Left lung (tissue), 4 donors: ENCODE measurements at regions not wholly inside any gene's neighbourhood (a gene's known extent, or its start where the extent isn't known, plus 50 kb on each side); places are given as distances from the start of the nearest gene placed in this dataset.

Experiments
- ATAC-seq: fragments of 200-7000 bp; cut with Tn5 transposase; one replicate; pipeline ENCODE4 v1.9.1; 2020; ENCODE audit warnings: moderate library complexity
- DNase-seq, 4 donors: peaks; one replicate each; pipeline ENCODE4 v3.0.0-alpha.2; 2013 to 2020
- H3K27ac ChIP-seq, 2 donors: fragments of 200-600 bp; sonication (generic) in 1 of 2; one replicate each; pipeline versions ENCODE4 v1.5.0 to v1.8.0; 2020 to 2021
- H3K27me3 ChIP-seq, 2 donors: fragments of 200-600 bp; sonication (generic) in 1 of 2; one replicate each; pipeline versions ENCODE4 v1.5.0 to v1.8.0; 2020 to 2021
- H3K36me3 ChIP-seq, 2 donors: fragments of 200-600 bp; sonication (generic) in 1 of 2; one replicate each; pipeline versions ENCODE4 v1.5.0 to v1.8.0; 2020 to 2021
- H3K4me1 ChIP-seq, 2 donors: fragments of 200-600 bp; one replicate each; pipeline ENCODE4 v1.8.0; 2021
- H3K4me3 ChIP-seq, 2 donors: fragments of 200-600 bp; sonication (generic) in 1 of 2; one replicate each; pipeline versions ENCODE4 v1.5.0 to v1.8.0; 2020 to 2021; ENCODE audit warnings: mild to moderate bottlenecking in 1 of 2
- H3K9me3 ChIP-seq, 2 donors: fragments of 200-600 bp; sonication (generic) in 1 of 2; one replicate each; pipeline versions ENCODE4 v1.5.0 to v1.8.0; 2020 to 2021
- CTCF ChIP-seq, 2 donors: fragments of 200-600 bp; sonication (generic) in 1 of 2; IDR thresholded peaks; one replicate each; pipeline versions ENCODE4 v1.5.0 to v1.8.0; 2021; ENCODE audit warnings: antibody characterized with exemption in 2 of 2
- intact Hi-C, 2 donors: fragments of 100-400 bp; cut with DNase I; formaldehyde crosslinking; loops; one replicate each; pipeline versions ENCODE4 v1.11.2 to v1.14.2; 2022
- donor health status: DM: no; HTN: yes; CAD: no.
- donor health status: DM: no; HTN: no; CAD: no.

- Histone ChIP-seq H3K27me3 (no peaks in the 10 kb centered on the region), H3K4me3 (no peak overlapping the region), H3K36me3 (no peaks in the 10 kb centered on the region), H3K27ac (no peak overlapping the region), H3K9me3 (no peaks in the 10 kb centered on the region), H3K4me1 (no peaks in the 10 kb centered on the region)
- no peak for TF ChIP-seq CTCF (IDR thresholded peaks at IDR 0.05)
- intact Hi-C loops = no loop called here
- ATAC-seq (no peak), DNase-seq (no peak)
Measured at GRCh38 chr4:96675896-96676295, 836.0 kb downstream of the PDHA2 start.

GRCh38 chr4:96676754-96677435, 837.0 kb downstream of the PDHA2 start:
- Histone ChIP-seq H3K27ac (no peak overlapping the region), H3K9me3 (no peaks in the 10 kb centered on the region), H3K36me3 (no peaks in the 10 kb centered on the region), H3K4me3 (no peak overlapping the region), H3K4me1 (no peaks in the 10 kb centered on the region), H3K27me3 (no peaks in the 10 kb centered on the region)
- intact Hi-C loops = no loop called here
- TF ChIP-seq CTCF (IDR thresholded peaks at IDR 0.05) = no peak
- ATAC-seq (no peak), DNase-seq (no peak)

GRCh38 chr4:96677499-96677898, 837.6 kb downstream of the PDHA2 start:
- no peak overlapping the region for H3K27ac ChIP-seq
- no peak for ATAC-seq
- no peaks in the 10 kb centered on the region for H3K27me3 ChIP-seq
- H3K4me1 ChIP-seq = no peaks in the 10 kb centered on the region
- H3K36me3 ChIP-seq = no peaks in the 10 kb centered on the region
- DNase-seq = no peak
- H3K4me3 ChIP-seq = no peak overlapping the region
- no peak for TF ChIP-seq CTCF (IDR thresholded peaks at IDR 0.05)
- H3K9me3 ChIP-seq = no peaks in the 10 kb centered on the region
- intact Hi-C loops = no loop called here

- H3K27me3 ChIP-seq = no peaks in the 10 kb centered on the region
- H3K27ac ChIP-seq = no peak overlapping the region
- H3K4me3 ChIP-seq = no peak overlapping the region
- H3K9me3 ChIP-seq = no peaks in the 10 kb centered on the region
- no peaks in the 10 kb centered on the region for H3K36me3 ChIP-seq
- H3K4me1 ChIP-seq = no peaks in the 10 kb centered on the region
- intact Hi-C loops = no loop called here
- ATAC-seq (no peak), DNase-seq (peak in 1 of 4 donors; percentile 5)
- no peak for TF ChIP-seq CTCF (IDR thresholded peaks at IDR 0.05)
Measured at GRCh38 chr4:96681218-96681617, 841.3 kb downstream of the PDHA2 start.

GRCh38 chr4:96685691-96686090, 845.8 kb downstream of the PDHA2 start:
- Histone ChIP-seq H3K4me1 (no peaks in the 10 kb centered on the region), H3K36me3 (no peaks in the 10 kb centered on the region), H3K27ac (no peak overlapping the region), H3K9me3 (no peaks in the 10 kb centered on the region), H3K27me3 (no peaks in the 10 kb centered on the region), H3K4me3 (no peak overlapping the region)
- TF ChIP-seq CTCF (IDR thresholded peaks at IDR 0.05) = no peak
- intact Hi-C loops = no loop called here
- no peak for ATAC-seq
- no peak for DNase-seq
